Cardiac septum (tissue), 1 donor: ENCODE measurements at regions not wholly inside any gene's neighbourhood (a gene's known extent, or its start where the extent isn't known, plus 50 kb on each side); places are given as distances from the start of the nearest gene placed in this dataset.

ENCODE experiments used
- DNase-seq: peaks from one replicate; pipeline ENCODE4 v3.0.0-alpha.2; 2020; ENCODE audit warnings: low spot score
- intact Hi-C: fragments of 100-400 bp; cut with DNase I; formaldehyde crosslinking; loops from one replicate; pipeline ENCODE4 v1.14.0; 2022
- donor health status: DM: no; HTN: no; CAD: no.

DNA sequence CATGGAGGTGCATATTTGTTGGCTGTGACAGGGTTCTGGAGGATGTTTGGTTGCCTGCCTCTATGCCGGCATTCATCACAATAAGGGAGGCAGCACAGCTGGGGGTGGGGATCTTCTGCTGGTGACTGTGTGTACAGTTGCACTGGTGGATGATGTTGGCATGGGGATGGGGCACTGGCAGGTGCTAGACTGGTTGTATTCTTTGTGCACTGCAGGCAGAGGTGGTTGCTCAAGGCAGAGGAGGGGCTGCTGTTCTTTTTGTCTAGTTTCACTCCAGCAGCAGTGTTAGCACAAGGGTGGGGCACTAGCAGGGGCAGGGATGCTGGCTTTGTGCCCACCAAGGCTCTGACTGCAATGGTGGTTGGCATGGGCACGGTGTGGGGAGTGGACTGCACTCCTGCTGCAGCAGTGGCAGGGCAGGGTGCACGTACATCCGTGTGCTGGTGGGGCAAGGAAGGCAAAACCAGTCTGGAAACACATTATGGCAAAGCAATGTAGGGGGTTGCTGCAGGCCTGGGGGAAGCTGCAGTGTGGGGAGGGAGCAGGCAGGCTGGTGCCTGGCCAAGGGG lies 69.3 kb downstream of the ISOC1 start:
- intact Hi-C loops: no loop called here
- DNase-seq: no peak

DNA sequence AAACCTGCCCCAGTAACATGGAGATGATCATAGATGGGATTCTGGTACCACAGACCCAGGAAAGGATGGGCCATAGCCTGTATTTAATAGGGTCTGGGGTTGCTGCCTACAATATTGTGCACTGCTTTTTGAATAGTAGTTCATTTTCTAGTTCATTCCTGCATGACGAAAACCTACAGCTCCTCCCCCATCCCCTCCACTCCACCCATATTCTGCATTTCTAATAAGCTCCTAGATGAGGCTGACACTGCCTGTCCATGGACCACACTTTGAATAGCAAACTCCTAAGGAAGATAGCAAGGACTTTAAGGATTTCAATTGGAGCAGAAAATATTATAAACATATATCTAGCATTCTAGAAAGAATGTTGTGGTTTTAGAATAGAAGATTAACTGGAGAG lies 75.5 kb downstream of the ISOC1 start:
- DNase-seq: no peak
- intact Hi-C loops: loop anchor here (5.0 kb wide), 1 partner anchor 597 kb away; no protein-coding TSS in a partner anchor

DNA sequence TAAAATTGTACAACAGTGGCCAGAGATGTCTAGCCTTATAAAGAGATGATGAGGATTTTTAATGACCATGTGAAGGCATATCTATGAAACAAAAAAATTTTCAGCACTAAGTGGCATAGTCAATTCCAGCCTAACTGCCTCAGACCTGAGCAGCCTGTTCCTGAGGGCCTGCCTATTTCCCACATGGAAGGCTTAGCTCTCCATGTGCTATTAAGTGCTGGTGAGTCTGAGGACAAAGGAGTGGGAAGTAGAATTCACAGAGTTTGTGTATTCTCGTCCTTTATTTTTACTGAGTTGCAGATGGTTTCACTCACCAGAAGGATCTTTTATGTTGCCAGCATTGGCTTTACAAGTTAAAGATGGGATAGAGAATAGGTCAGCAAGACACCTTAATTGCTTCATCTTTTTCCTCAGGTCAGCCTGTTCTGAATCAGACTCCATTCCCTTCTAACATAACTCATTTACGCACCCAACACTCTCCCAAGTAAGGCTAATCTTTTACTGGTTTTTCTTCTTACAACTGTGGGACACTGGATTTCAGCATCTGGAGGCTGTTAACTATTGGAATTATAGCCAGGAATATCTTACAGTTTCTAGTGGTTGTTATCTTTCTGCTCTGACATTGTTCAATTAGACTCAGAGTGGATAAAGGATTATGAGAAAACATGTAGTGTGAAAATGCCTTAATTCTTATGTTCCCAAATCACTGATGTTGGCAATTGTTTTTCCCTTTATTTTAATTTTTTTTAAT lies 76.8 kb downstream of the ISOC1 start:
- intact Hi-C loops: loop anchor here (5.0 kb wide), 1 partner anchor 596 kb away; no protein-coding TSS in a partner anchor
- no peak for DNase-seq

- intact Hi-C loops: loop anchor here (5.0 kb wide), 1 partner anchor 595 kb away; no protein-coding TSS in a partner anchor
- DNase-seq: no peak
Observed at GRCh38 chr5:129172580-129172979, 78.0 kb downstream of the ISOC1 start.

- DNase-seq: no peak
- intact Hi-C loops: loop anchor here (5.0 kb wide), 1 partner anchor 594 kb away; no protein-coding TSS in a partner anchor
Observed at GRCh38 chr5:129173771-129174170, 79.2 kb downstream of the ISOC1 start.

DNA sequence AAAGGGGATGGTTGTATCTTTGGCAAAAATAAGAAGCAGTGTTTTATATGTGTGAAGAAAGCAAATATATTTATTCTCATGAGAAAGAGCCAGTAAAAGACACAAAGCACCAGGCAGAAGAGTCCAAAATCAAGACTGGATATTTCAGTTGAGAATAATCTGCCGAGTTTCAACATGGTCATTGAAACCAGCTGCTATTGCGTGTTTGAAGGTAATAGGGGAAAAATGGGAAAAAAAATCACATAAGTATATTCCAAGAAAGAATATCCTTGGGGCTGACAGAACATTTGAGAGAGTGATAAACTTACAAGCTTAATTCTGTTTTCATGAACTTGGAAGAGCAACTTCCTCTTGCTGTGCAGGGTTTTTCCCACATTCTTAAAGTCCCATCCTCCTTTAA lies 79.9 kb downstream of the ISOC1 start:
- DNase-seq: no peak
- intact Hi-C loops: loop anchor here (5.0 kb wide), 1 partner anchor 593 kb away; no protein-coding TSS in a partner anchor

DNA sequence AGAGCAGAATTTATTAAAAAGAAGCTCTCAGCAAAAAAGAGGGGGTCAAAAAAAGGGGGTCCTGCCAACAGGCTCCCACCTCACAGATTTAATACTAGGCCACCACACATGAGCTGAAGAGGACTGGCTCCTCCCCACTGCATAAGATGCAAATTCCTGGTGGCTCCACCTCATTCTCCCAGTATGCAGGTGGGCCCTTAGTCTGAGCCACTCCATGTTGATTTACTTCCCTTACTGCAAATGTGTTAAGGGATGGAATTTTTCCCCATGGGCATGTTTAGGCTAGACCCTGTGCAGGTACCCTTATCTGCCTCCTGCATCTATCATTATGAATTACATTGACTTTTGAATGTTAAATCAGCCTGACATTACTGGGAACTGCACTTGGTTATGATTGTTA lies 82.9 kb downstream of the ISOC1 start:
- no peak for DNase-seq
- intact Hi-C loops: no loop called here

DNA sequence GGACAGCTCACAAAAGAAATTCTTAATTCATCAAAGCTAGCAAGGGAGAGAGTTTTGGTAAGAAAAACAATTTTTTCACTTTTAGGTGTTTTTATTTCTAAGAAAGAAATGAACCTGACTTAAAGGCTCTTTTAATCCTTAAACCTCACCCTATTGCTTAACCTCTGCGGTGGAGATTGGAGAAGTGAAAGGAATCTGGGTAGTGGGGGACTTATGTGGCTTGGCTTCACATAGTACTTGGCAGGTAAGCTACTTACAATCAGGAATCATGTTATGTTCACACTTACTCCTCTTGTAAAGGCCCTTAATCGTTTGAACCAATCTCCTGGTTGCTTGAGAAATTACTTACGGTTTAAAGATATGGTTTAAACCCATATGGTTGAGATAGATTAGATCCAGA lies 104.8 kb downstream of the ISOC1 start:
- intact Hi-C loops: no loop called here
- no peak for DNase-seq

GRCh38 chr5:129204525-129204924 lies 110.0 kb downstream of the ISOC1 start:
- intact Hi-C loops: no loop called here
- no peak for DNase-seq

- intact Hi-C loops: no loop called here
- DNase-seq: no peak
Observed at GRCh38 chr5:129216001-129216400, 121.5 kb downstream of the ISOC1 start.

DNA sequence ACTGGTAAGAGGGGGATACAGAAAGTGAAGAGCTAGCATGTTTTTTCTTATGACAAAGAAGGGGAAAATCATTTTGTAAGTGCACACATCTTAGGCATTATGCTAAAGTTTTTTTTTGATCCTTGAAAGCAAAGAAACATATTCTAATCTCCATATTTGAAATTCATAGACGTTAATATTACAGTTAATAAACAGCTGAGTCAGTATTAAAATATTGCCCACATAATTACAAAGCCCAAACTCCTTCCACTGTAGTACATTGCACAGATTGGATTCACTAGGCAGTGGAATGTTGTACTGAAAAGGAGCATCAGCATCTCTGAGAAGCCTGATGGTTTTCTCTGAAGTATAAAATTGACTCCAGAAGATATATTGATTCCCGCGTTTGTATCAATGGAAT lies 122.6 kb downstream of the ISOC1 start:
- intact Hi-C loops: no loop called here
- no peak for DNase-seq

DNA sequence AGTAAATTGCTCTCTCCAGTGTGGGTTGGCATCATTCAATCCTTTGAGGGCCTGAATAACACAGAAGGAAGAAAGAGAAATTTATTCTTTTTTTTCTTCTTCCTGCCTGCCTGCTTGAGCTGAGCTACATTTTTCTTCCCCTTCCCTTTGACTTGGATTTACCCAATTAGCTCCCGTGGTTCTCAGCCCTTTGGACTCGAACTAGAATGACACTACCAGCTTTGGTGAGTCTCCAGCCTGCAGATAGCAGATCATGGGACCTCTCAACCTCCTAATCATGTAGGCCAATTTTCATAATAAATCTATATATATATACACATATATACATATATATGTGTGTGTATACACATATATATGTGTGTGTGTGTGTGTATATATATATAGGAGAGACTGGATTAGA lies 128.6 kb downstream of the ISOC1 start:
- no peak for DNase-seq
- intact Hi-C loops: no loop called here

GRCh38 chr5:129228577-129228976 lies 134.0 kb downstream of the ISOC1 start:
- intact Hi-C loops: no loop called here
- DNase-seq: no peak

DNA sequence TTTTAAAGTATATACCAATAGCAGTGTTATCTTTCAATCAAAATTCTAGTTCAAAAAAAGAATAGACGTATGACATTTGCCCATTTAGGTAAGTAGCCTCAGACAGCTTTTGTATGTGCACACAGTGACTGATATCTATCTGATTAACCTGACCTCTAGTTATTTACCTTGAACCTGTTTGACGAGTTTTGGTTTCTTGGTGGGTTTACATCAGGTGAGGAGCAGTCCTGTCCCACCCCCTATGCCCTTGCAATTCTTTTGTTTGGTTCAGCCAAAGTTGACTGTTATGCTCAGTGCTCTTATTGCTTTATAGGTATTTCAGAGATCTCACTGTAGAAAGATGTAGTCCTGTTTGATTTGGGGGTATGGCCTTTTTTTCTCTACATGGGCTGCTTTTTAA lies 147.2 kb downstream of the ISOC1 start:
- intact Hi-C loops: no loop called here
- DNase-seq: no peak

- intact Hi-C loops: no loop called here
- DNase-seq: no peak
Observed at GRCh38 chr5:129243039-129243438, 148.5 kb downstream of the ISOC1 start.

DNA sequence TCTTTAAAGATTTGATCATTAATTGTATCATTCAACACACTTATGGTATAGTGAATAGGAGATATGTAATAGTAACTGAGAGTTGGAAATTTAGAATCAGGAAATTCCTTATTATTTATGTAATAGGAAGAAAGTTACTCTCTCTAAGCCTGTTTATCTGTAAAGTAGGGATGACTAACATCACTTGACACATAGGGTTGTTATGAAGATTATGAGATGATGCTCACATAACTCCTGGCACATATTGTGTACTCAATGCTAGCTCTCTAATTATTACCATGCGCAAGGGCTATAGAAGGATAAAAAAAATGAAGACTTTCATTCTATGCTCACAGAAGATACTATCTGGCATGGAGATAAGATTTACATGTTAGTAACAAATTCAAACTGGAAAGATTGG lies 149.9 kb downstream of the ISOC1 start:
- intact Hi-C loops: no loop called here
- DNase-seq: no peak

DNA sequence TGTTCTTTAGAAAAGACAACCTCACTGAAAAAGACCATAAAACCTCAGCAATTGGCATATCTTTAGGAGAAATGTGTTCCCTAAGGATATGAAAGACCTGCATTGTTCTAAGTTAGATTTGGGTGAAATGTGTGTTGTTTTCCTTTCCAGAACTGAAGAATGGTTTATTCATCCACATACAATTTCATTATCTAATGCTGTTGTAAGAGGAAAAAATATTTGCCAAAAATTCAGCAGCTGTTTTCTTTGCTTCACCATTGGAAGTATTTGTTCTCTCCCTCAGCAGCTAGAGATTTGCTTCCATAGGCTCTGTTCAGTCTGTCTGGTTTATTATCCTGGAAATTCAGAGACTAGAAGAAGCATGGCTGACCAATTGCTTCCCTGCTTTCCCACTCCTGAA lies 150.9 kb downstream of the ISOC1 start:
- DNase-seq: no peak
- intact Hi-C loops: no loop called here

- intact Hi-C loops: no loop called here
Observed at GRCh38 chr5:129246088-129246487, 151.5 kb downstream of the ISOC1 start.

DNA sequence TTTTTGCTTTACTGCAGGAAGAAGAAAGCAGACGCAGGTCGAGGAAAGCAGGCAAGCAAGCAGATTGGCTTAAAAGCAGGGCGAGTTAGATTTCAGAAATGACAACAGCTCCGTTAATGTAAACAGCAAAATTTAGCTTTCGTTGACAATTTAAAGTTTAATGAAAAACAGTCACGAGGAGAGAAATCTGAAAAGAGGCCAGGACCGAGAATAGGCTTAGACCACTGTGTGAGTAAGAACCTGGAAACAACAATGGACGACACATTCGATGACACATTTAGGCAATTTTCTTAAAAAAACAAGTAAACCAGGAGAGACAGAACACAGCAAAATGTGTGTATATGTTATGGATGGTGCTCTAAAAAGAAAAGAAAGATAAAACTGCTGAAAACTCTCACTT lies 155.3 kb downstream of the ISOC1 start:
- DNase-seq: no peak
- intact Hi-C loops: no loop called here

More at GRCh38 chr5:129246088-129246487, 151.5 kb downstream of the ISOC1 start:
- no peak for DNase-seq

- intact Hi-C loops: loop anchor here (5.0 kb wide), 1 partner anchor 364 kb away; no protein-coding TSS in a partner anchor
- no peak for DNase-seq
Observed at GRCh38 chr5:129271308-129271707, 176.8 kb downstream of the ISOC1 start.

- no peak for DNase-seq
- intact Hi-C loops: no loop called here
Observed at GRCh38 chr5:129284010-129284409, 176.1 kb upstream of the ADAMTS19 start.
